SK-N-SH treated with all-trans-retinoic acid at 6 μM for 48 hours (cell line): ENCODE measurements at regions not wholly inside any gene's neighbourhood (a gene's known extent, or its start where the extent isn't known, plus 50 kb on each side); places are given as distances from the start of the nearest gene placed in this dataset.

Source experiments
- ATAC-seq: fragments of 200-7000 bp; cut with Tn5 transposase; 3 replicates; pipeline ENCODE4 v1.9.1; 2020; ENCODE audit warnings: mild to moderate bottlenecking, moderate library complexity
- ARNTL ChIP-seq: fragments of 450-650 bp; formaldehyde crosslinking; IDR thresholded peaks from 2 replicates; pipeline ENCODE4 v1.5.0; 2020; ENCODE audit warnings: low read depth, mild to moderate bottlenecking, moderate library complexity, borderline replicate concordance
- BACH2 ChIP-seq: fragments of 250-450 bp; sonication (Bioruptor Pico); IDR thresholded peaks from 2 replicates; pipeline ENCODE4 v1.9.0; 2021; ENCODE audit warnings: mild to moderate bottlenecking, borderline replicate concordance
- CREB5 ChIP-seq: fragments of 250-450 bp; sonication (Bioruptor Pico); IDR thresholded peaks from 2 replicates; pipeline ENCODE4 v1.5.1; 2020; ENCODE audit warnings: low read depth, mild to moderate bottlenecking, moderate library complexity
- CSRNP3 ChIP-seq: fragments of 250-450 bp; sonication (Bioruptor Pico); IDR thresholded peaks from 2 replicates; pipeline ENCODE4 v1.5.1; 2021; ENCODE audit warnings: mild to moderate bottlenecking, moderate library complexity
- ESRRG ChIP-seq: fragments of 250-450 bp; sonication (Bioruptor Pico); IDR thresholded peaks from 2 replicates; pipeline ENCODE4 v1.6.1; 2021; ENCODE audit warnings: mild to moderate bottlenecking
- ISL1 ChIP-seq: fragments of 250-450 bp; sonication (Bioruptor Pico); IDR thresholded peaks from 2 replicates; pipeline ENCODE4 v2.1.2; 2022; ENCODE audit warnings: mild to moderate bottlenecking, moderate library complexity
- OSR1 ChIP-seq: fragments of 250-450 bp; sonication (Bioruptor Pico); IDR thresholded peaks from 2 replicates; pipeline ENCODE4 v1.8.0; 2022; ENCODE audit warnings: moderate library complexity, mild to moderate bottlenecking, inconsistent platforms
- PPARA ChIP-seq: fragments of 250-450 bp; sonication (Bioruptor Pico); IDR thresholded peaks from 2 replicates; pipeline ENCODE4 v1.5.0; 2020; ENCODE audit warnings: mild to moderate bottlenecking, borderline replicate concordance
- RARB ChIP-seq: fragments of 250-450 bp; sonication (Bioruptor Pico); IDR thresholded peaks from 2 replicates; pipeline ENCODE4 v1.8.0; 2021; ENCODE audit warnings: mild to moderate bottlenecking, moderate library complexity
- SNAI2 ChIP-seq: fragments of 250-450 bp; sonication (Bioruptor Pico); IDR thresholded peaks from 2 replicates; pipeline ENCODE4 v1.5.0; 2020; ENCODE audit warnings: mild to moderate bottlenecking, moderate library complexity
- TCF4 ChIP-seq: fragments of 250-450 bp; sonication (Bioruptor Pico); IDR thresholded peaks from 2 replicates; pipeline ENCODE4 v1.8.0; 2021; ENCODE audit warnings: mild to moderate bottlenecking, moderate library complexity, borderline replicate concordance
- TOX ChIP-seq: fragments of 250-450 bp; sonication (Bioruptor Pico); IDR thresholded peaks from 2 replicates; pipeline ENCODE4 v1.8.0; 2021; ENCODE audit warnings: mild to moderate bottlenecking, moderate library complexity, borderline replicate concordance
- TSHZ2 ChIP-seq: fragments of 250-450 bp; sonication (Bioruptor Pico); IDR thresholded peaks from 2 replicates; pipeline ENCODE4 v1.5.0; 2020; ENCODE audit warnings: mild to moderate bottlenecking, moderate library complexity
- ZC3H10 ChIP-seq: fragments of 250-450 bp; sonication (Bioruptor Pico); IDR thresholded peaks from 2 replicates; pipeline ENCODE4 v1.5.1; 2021; ENCODE audit warnings: mild to moderate bottlenecking, moderate library complexity
- ZFP3 ChIP-seq: fragments of 250-450 bp; sonication (Bioruptor Pico); IDR thresholded peaks from 2 replicates; pipeline ENCODE4 v1.5.0; 2020; ENCODE audit warnings: mild to moderate bottlenecking, moderate library complexity
- ZFP30 ChIP-seq: fragments of 450-650 bp; formaldehyde crosslinking; IDR thresholded peaks from 2 replicates; pipeline ENCODE4 v1.5.0; 2022; ENCODE audit warnings: mild to moderate bottlenecking, moderate library complexity
- ZNF565 ChIP-seq: fragments of 450-650 bp; formaldehyde crosslinking; conservative IDR thresholded peaks from 2 replicates; pipeline ENCODE4 v1.5.0; 2020; ENCODE audit warnings: low read depth, mild to moderate bottlenecking, moderate library complexity
- ZNF70 ChIP-seq: fragments of 450-650 bp; formaldehyde crosslinking; IDR thresholded peaks from 2 replicates; pipeline ENCODE4 v1.5.0; 2020; ENCODE audit warnings: mild to moderate bottlenecking, moderate library complexity
- ZNF8 ChIP-seq: fragments of 450-650 bp; formaldehyde crosslinking; IDR thresholded peaks from 2 replicates; pipeline ENCODE4 v1.5.0; 2020; ENCODE audit warnings: mild to moderate bottlenecking, moderate library complexity
- TF ChIP-seq, protein P1 (sequence below): fragments of 250-450 bp; sonication (Bioruptor Pico); IDR thresholded peaks from 2 replicates; pipeline ENCODE4 v1.8.0; 2021; ENCODE audit warnings: low read depth, mild to moderate bottlenecking, moderate library complexity, borderline replicate concordance

- ATAC-seq: no peak
- TF ChIP-seq ZFP3 (CRISPR knock-in tag) (no peak), PPARA (CRISPR knock-in tag) (no peak), TCF4 (CRISPR knock-in tag) (no peak), TOX (CRISPR knock-in tag) (no peak), ZC3H10 (CRISPR knock-in tag) (no peak), CSRNP3 (CRISPR knock-in tag) (no peak), ISL1 (CRISPR knock-in tag) (no peak), BACH2 (no peak)
- TF ChIP-seq, protein P1, sequence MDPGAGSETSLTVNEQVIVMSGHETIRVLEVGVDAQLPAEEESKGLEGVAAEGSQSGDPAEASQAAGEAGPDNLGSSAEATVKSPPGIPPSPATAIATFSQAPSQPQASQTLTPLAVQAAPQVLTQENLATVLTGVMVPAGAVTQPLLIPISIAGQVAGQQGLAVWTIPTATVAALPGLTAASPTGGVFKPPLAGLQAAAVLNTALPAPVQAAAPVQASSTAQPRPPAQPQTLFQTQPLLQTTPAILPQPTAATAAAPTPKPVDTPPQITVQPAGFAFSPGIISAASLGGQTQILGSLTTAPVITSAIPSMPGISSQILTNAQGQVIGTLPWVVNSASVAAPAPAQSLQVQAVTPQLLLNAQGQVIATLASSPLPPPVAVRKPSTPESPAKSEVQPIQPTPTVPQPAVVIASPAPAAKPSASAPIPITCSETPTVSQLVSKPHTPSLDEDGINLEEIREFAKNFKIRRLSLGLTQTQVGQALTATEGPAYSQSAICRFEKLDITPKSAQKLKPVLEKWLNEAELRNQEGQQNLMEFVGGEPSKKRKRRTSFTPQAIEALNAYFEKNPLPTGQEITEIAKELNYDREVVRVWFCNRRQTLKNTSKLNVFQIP (CRISPR knock-in tag): no peak
Observed at GRCh38 chr14:86364634-86365033, 834.7 kb downstream of the FLRT2 start.

GRCh38 chr14:86363576-86363975 is 833.6 kb downstream of the FLRT2 start:
- TF ChIP-seq ZNF70 (CRISPR knock-in tag) (no peak), ZNF565 (CRISPR knock-in tag) (no peak), ISL1 (CRISPR knock-in tag) (no peak), ZC3H10 (CRISPR knock-in tag) (no peak), TCF4 (CRISPR knock-in tag) (no peak), BACH2 (no peak), ARNTL (CRISPR knock-in tag) (no peak), ESRRG (no peak), TSHZ2 (CRISPR knock-in tag) (no peak), ZFP30 (CRISPR knock-in tag) (no peak), TOX (CRISPR knock-in tag) (no peak), CREB5 (CRISPR knock-in tag) (no peak), OSR1 (CRISPR knock-in tag) (no peak)
- no peak for ATAC-seq

GRCh38 chr14:86363047-86363446 is 833.1 kb downstream of the FLRT2 start:
- TF ChIP-seq SNAI2: no peak
- no peak for TF ChIP-seq ZFP3 (CRISPR knock-in tag)
- no peak for TF ChIP-seq TCF4 (CRISPR knock-in tag)
- TF ChIP-seq ZNF70 (CRISPR knock-in tag): no peak
- no peak for TF ChIP-seq ESRRG
- no peak for TF ChIP-seq RARB
- TF ChIP-seq TOX (CRISPR knock-in tag): no peak
- ATAC-seq: no peak

DNA sequence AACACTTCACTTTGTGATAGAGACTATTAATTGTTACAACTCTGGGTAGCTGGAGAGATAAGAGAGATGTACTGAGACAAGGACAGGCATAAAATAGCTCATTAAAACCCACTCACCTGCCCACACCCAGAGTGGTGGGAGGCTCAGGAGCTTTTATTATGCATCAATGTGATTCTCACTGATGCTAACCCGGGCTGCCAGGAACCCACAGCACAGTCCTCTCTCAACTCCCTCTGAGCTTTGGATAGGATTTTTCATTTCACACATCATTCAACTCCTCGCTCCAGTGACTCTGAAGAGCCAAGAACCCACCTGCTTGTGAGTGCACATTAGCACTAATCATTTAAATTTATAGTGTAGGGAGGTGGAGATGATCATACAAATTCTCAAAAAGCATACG is 827.9 kb downstream of the FLRT2 start:
- ATAC-seq: no peak
- no peak for TF ChIP-seq ISL1 (CRISPR knock-in tag)
- no peak for TF ChIP-seq BACH2
- no peak for TF ChIP-seq ZNF8 (CRISPR knock-in tag)
- TF ChIP-seq ZNF70 (CRISPR knock-in tag): no peak
- no peak for TF ChIP-seq TSHZ2 (CRISPR knock-in tag)
- no peak for TF ChIP-seq ESRRG
- TF ChIP-seq CREB5 (CRISPR knock-in tag): no peak
- TF ChIP-seq, all 23 proteins: peak for 0
